AG09309 (cell line): ENCODE measurements at regions not wholly inside any gene's neighbourhood (a gene's known extent, or its start where the extent isn't known, plus 50 kb on each side); places are given as distances from the start of the nearest gene placed in this dataset.

ENCODE experiments used
- DNase-seq: peaks from one replicate; pipeline ENCODE4 v3.0.0-alpha.2; 2010; ENCODE audit warnings: low read depth
- H3K4me3 ChIP-seq: 2 replicates; pipeline ENCODE4 v1.5.1; 2011; ENCODE audit warnings: mild to moderate bottlenecking, low read depth, low read length, moderate library complexity; ENCODE audit not compliant: control insufficient read depth
- TF ChIP-seq, protein P1 (sequence below): IDR thresholded peaks from 2 replicates; pipeline ENCODE4 v1.5.1; 2011; ENCODE audit warnings: mild to moderate bottlenecking, low read depth, low read length, inconsistent platforms; ENCODE audit not compliant: insufficient read depth, control insufficient read depth; ENCODE audit errors: missing control alignments

DNA sequence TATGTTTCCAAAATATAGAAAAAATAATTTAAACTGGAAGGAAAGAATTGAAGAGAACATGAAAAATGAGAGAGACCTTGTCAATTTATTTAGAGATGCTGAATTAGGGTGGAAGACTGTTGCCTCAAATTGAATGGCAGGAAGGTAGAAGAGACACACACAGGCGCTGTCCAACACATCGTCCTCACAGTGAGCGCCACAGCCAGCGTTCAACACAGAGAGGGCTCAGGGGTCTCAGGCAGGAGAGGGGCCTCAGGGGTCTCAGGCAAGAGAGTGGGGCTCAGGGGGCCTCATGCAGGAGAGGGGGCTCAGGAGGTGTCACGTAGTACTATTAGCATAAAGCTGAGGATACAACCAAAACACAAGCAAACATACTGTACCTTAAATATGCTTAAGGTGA, 65.7 kb downstream of the TMEM18 start:
- no peak overlapping the region for H3K4me3 ChIP-seq
- no peak for DNase-seq
- TF ChIP-seq, protein P1, sequence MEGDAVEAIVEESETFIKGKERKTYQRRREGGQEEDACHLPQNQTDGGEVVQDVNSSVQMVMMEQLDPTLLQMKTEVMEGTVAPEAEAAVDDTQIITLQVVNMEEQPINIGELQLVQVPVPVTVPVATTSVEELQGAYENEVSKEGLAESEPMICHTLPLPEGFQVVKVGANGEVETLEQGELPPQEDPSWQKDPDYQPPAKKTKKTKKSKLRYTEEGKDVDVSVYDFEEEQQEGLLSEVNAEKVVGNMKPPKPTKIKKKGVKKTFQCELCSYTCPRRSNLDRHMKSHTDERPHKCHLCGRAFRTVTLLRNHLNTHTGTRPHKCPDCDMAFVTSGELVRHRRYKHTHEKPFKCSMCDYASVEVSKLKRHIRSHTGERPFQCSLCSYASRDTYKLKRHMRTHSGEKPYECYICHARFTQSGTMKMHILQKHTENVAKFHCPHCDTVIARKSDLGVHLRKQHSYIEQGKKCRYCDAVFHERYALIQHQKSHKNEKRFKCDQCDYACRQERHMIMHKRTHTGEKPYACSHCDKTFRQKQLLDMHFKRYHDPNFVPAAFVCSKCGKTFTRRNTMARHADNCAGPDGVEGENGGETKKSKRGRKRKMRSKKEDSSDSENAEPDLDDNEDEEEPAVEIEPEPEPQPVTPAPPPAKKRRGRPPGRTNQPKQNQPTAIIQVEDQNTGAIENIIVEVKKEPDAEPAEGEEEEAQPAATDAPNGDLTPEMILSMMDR: no peak

DNA sequence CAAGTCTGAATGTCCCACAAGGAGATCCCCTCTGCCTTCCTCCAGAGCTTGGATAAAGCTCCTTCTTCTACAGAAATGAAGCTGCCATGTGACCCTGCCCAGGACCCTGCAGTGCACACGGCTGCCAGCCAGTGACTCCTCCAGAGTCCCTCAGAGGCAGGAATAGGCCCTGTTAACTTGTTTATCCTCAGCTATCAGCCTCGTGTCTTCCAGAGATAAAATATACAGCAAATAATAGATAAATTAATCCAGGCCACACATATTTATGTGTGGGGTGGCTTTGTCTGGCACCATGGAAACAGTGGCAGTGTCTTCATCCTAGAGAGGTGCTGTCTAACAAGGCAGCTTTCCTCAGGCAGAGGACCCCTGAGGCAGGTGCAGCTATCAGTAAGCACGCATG, 66.7 kb downstream of the TMEM18 start:
- TF ChIP-seq, protein P1: no peak
- no peak overlapping the region for H3K4me3 ChIP-seq
- DNase-seq: no peak

DNA sequence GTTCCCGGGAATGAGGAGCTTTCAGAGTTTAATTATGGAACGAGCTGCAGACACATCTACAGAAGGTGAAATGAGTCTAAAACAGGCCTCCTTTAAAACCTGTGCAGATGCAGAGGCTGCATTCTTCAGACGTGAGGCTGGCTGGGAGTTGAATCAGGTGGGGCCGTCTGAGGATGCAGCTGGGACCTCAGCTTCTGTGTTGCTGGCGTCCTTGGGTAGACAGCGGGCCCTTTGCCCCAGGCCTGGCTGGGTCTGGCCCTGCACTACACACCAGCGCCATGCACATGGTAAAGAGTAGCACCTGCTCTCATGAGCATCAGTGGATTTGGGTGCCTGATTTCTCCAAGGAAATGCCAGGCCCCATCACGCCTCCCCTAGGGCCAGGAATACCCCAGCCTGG, 67.3 kb downstream of the TMEM18 start:
- DNase-seq: no peak
- TF ChIP-seq, protein P1: no peak
- no peak overlapping the region for H3K4me3 ChIP-seq

DNA sequence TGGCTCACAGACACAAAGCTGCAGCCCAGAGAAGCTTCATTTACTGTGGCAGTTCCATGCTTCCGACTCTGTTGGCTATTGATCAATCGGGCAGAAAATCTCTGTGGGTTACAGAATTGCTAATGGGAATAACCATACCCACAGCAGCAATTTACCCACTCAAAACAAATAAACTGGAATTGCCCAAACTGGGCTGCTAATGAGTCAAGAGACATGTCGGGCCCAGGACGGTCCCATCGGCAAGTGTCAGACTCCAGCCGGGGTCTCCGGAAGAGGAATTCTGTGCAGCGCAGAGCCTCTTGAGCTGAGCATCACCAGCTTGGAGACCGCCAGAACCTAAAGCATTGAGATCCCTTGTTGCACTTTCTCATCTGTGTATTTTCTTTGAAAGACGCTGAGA, 67.8 kb downstream of the TMEM18 start:
- no peak overlapping the region for H3K4me3 ChIP-seq
- TF ChIP-seq, protein P1: no peak
- no peak for DNase-seq

DNA sequence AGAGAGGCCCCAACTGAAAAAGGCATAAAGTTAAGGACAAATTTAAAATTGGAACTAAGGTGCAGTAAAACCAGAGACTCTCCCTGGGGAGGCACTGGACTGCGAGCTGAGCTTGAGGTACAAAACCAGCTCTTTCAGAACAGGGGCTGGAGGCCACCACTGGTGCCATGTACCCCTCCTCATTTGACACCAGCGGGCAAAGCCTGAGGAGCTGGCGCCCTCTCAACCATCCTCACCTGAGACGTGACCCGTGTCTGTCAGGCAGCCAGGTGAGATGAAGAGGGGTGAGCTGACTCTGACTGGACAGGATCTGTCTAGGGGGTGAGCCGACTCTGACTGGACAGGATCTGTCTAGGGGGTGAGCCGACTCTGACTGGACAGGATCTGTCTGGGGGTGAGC, 68.5 kb downstream of the TMEM18 start:
- no peak for DNase-seq
- TF ChIP-seq, protein P1: no peak
- H3K4me3 ChIP-seq: no peak overlapping the region

DNA sequence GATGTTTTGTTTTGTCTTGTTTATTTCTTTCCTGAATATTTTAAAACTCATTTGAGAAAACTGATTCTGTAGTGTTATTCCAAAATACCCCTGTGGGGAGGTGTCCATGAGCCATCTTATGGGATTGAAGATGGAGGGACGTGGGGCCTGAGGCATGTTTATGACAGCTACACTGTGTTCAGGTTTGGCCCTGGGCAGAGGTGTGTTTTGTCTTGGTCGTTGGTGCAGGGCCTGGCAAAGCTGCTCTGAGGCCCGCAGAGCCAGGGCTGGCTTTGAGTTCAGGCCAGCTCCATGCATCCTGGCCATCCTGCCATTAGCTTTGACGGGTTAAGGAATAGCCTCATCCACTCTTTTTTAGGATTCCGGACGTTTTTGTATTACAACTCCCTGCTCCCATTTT, 68.9 kb downstream of the TMEM18 start:
- TF ChIP-seq, protein P1: no peak
- DNase-seq: no peak
- H3K4me3 ChIP-seq: no peak overlapping the region

DNA sequence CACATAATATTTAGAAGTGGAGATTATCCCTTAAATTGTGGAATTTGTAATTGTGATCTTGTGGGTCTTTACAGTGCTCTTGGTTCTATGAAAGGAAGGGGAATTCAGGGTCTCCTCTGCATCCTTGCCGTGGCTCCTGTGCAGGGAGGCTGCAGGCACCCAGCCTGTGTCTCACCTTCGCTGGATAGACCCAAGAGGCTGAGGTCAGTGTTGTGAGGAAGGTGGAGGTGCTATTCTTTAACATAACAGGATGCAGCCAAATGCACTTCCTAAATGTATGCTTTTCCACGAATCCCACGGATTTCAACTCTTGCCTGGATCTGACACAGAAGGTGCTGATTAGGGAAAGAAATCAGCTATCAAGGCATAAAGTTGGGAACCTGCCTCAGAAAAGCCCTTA, 69.5 kb downstream of the TMEM18 start:
- TF ChIP-seq, protein P1: no peak
- H3K4me3 ChIP-seq: no peak overlapping the region
- no peak for DNase-seq
